ENCODE measurements at regions not wholly inside any gene's neighbourhood (a gene's known extent, or its start where the extent isn't known, plus 50 kb on each side); places are given as distances from the start of the nearest gene placed in this dataset.

DNA sequence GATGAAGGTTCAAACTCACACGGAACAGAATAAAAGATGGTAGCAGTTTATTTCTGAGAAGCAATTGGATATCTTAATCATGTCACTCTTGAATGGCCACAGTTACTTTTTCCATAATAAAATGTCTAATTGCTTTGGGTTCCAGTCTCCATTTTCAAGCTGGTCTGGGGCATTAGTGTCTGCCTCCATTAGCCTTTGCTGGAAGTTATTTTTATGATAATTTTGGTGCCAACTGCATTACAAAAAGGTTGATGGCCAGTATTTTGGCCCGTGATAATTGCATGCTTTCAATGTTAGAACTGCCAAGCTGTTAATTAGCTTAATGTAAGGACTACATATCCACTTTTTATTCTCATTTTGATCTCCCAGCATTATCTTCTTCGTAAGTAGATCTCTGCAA, 165.9 kb downstream of the SMC2 start:
- POLR2A ChIA-PET, result no interaction called here
- DNase-seq (ENCODE audit: low spot score) (no peak), FAIRE-seq (no peak), ATAC-seq (no peak)
- Histone ChIP-seq H3K9me3 (ENCODE audit: low read length) (peaks cover 19% of the 10 kb centered on the region; the same call in 1 of the 2 replicates), H3K27ac (ENCODE audit: extremely low read length, insufficient read depth, low read length) (no peak overlapping the region), H2AFZ (ENCODE audit: low read length) (no peak overlapping the region), H3K27me3 (ENCODE audit: control insufficient read depth in 1 of 2, insufficient read depth in 2 of 2, low read length in 2 of 2) (no peaks in the 10 kb centered on the region), H3K4me2 (ENCODE audit: low read depth, low read length) (no peak overlapping the region), H3K4me1 (ENCODE audit: insufficient read depth, low read length) (no peaks in the 10 kb centered on the region), H4K20me1 (ENCODE audit: insufficient read depth, low read length) (no peaks in the 10 kb centered on the region), H3K36me3 (replicated peaks in 1 of 2; ENCODE audit: control insufficient read depth in 1 of 2, insufficient read depth in 2 of 2, low read length in 2 of 2) (no peaks in the 10 kb centered on the region), H3K79me2 (ENCODE audit: insufficient read depth, low read length) (no peaks in the 10 kb centered on the region), H3K4me3 (replicated peaks in 1 of 3; ENCODE audit: insufficient read depth in 1 of 3, low read depth in 2 of 3, low read length in 3 of 3) (no peak overlapping the region), H3K9ac (ENCODE audit: insufficient read depth, low read depth, low read length) (no peak overlapping the region)
- intact Hi-C loops (cut with micrococcal nuclease; ENCODE audit: unreplicated experiment), result no loop called here
- in situ Hi-C loops (cut with HindIII; ENCODE audit: extremely low pct_ligation_motif_present, low pct_unique_long_range_greater_than_20kb), result no loop called here
- CTCF ChIA-PET (ENCODE audit: low intra/inter-chr PET ratio, low total read pairs), result no interaction called here
- TF ChIP-seq RBAK (CRISPR knock-in tag; IDR thresholded peaks at IDR 0.05) (no peak), ZNF563 (CRISPR knock-in tag; IDR thresholded peaks at IDR 0.05) (no peak), HNRNPL (IDR thresholded peaks at IDR 0.05; ENCODE audit: low read depth, low read length) (no peak), NONO (IDR thresholded peaks at IDR 0.05) (no peak), NONO (CRISPR knock-in tag; conservative IDR thresholded peaks at IDR 0.05) (no peak), FOSL1 (CRISPR knock-in tag; IDR thresholded peaks at IDR 0.05; ENCODE audit: borderline replicate concordance) (no peak), PHB2 (IDR thresholded peaks at IDR 0.05; ENCODE audit: partially characterized antibody) (no peak), ZNF615 (CRISPR knock-in tag; IDR thresholded peaks at IDR 0.05; ENCODE audit: borderline replicate concordance) (no peak), ZIK1 (CRISPR knock-in tag; IDR thresholded peaks at IDR 0.05; ENCODE audit: borderline replicate concordance, low read depth) (no peak), ZNF205 (CRISPR knock-in tag; IDR thresholded peaks at IDR 0.05) (no peak), NR2F6 (IDR thresholded peaks at IDR 0.05) (no peak), NR2F6 (CRISPR knock-in tag; IDR thresholded peaks at IDR 0.05) (no peak)
- TF ChIP-seq, protein P1, sequence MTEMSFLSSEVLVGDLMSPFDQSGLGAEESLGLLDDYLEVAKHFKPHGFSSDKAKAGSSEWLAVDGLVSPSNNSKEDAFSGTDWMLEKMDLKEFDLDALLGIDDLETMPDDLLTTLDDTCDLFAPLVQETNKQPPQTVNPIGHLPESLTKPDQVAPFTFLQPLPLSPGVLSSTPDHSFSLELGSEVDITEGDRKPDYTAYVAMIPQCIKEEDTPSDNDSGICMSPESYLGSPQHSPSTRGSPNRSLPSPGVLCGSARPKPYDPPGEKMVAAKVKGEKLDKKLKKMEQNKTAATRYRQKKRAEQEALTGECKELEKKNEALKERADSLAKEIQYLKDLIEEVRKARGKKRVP (CRISPR knock-in tag; IDR thresholded peaks at IDR 0.05), result no peak
- TF ChIP-seq, protein P2, sequence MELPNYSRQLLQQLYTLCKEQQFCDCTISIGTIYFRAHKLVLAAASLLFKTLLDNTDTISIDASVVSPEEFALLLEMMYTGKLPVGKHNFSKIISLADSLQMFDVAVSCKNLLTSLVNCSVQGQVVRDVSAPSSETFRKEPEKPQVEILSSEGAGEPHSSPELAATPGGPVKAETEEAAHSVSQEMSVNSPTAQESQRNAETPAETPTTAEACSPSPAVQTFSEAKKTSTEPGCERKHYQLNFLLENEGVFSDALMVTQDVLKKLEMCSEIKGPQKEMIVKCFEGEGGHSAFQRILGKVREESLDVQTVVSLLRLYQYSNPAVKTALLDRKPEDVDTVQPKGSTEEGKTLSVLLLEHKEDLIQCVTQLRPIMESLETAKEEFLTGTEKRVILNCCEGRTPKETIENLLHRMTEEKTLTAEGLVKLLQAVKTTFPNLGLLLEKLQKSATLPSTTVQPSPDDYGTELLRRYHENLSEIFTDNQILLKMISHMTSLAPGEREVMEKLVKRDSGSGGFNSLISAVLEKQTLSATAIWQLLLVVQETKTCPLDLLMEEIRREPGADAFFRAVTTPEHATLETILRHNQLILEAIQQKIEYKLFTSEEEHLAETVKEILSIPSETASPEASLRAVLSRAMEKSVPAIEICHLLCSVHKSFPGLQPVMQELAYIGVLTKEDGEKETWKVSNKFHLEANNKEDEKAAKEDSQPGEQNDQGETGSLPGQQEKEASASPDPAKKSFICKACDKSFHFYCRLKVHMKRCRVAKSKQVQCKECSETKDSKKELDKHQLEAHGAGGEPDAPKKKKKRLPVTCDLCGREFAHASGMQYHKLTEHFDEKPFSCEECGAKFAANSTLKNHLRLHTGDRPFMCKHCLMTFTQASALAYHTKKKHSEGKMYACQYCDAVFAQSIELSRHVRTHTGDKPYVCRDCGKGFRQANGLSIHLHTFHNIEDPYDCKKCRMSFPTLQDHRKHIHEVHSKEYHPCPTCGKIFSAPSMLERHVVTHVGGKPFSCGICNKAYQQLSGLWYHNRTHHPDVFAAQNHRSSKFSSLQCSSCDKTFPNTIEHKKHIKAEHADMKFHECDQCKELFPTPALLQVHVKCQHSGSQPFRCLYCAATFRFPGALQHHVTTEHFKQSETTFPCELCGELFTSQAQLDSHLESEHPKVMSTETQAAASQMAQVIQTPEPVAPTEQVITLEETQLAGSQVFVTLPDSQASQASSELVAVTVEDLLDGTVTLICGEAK (IDR thresholded peaks at IDR 0.05), result no peak
- TF ChIP-seq, protein P2 (CRISPR knock-in tag; IDR thresholded peaks at IDR 0.05), result no peak
- no TSS peak for BruUV-seq (replicated peaks)
- WGBS (ENCODE audit: low lambda C conversion rate), result 3% methylated on average over 3 of the region's 3 CpGs
